GM19351 (cell line): ENCODE measurements at regions not wholly inside any gene's neighbourhood (a gene's known extent, or its start where the extent isn't known, plus 50 kb on each side); places are given as distances from the start of the nearest gene placed in this dataset.

Experiments used
- ATAC-seq: cut with Tn5 transposase; IDR thresholded peaks from one replicate; pipeline ENCODE4 v1.9.1; 2021; ENCODE audit warnings: mild to moderate bottlenecking, moderate library complexity; ENCODE audit not compliant: unreplicated experiment

GRCh38 chr1:178973652-178974101 is 52.0 kb upstream of the FAM20B start:
- ATAC-seq, result peak; percentile 56
